ENCODE measurements at regions not wholly inside any gene's neighbourhood (a gene's known extent, or its start where the extent isn't known, plus 50 kb on each side); places are given as distances from the start of the nearest gene placed in this dataset.

DNA sequence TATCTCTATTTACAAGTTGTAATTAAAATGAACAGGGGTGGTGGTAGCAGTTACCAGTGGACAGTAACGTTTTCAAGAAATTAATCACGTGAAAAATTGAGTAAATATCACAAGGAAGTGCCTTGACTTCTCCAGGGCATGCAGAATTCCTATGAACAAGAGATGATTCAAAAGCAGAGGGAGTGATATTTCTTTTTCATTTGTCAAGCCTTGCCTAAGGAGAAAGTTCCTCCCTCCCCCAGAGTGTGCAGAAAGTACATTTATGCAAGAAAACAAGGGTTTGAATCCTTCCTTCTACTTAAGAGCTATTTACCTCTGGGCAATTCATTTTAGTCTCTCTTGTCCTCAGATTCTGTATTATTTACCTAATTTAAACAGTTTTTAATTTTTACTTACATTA, 53.3 kb upstream of the ZNF385D start:
- H3K4me3 ChIP-seq, result no peak overlapping the region
- H3K79me2 ChIP-seq (ENCODE audit: control insufficient read depth, insufficient read depth, low read length), result no peaks in the 10 kb centered on the region
- TF ChIP-seq ZNF124 (CRISPR knock-in tag; IDR thresholded peaks at IDR 0.05) (no peak), COPS2 (conservative IDR thresholded peaks at IDR 0.05) (no peak), KLF16 (IDR thresholded peaks at IDR 0.05) (no peak)
- in situ Hi-C loops (cut with MboI) (no loop called here), intact Hi-C loops (cut with micrococcal nuclease) (no loop called here)
- no peak overlapping the region for H2AFZ ChIP-seq (ENCODE audit: low read depth, low read length)
- H3K27me3 ChIP-seq (ENCODE audit: control insufficient read depth in 2 of 2, insufficient read depth in 2 of 2, low read length in 2 of 2), result no peaks in the 10 kb centered on the region
- POLR2A ChIA-PET, result no interaction called here
- H3K9me1 ChIP-seq (ENCODE audit: control insufficient read depth, insufficient read depth, low read length), result no peaks in the 10 kb centered on the region
- no peak for DNase-seq (ENCODE audit: extremely low read depth in 1 of 4, low spot score in 3 of 4)
- no peak overlapping the region for H3K4me2 ChIP-seq (ENCODE audit: insufficient read depth, low read length)
- H3K9ac ChIP-seq (ENCODE audit: insufficient read depth in 1 of 2, low read depth in 2 of 2, low read length in 2 of 2), result no peak overlapping the region
- H4K20me1 ChIP-seq (replicated peaks; ENCODE audit: control insufficient read depth, insufficient read depth, low read length), result no peaks in the 10 kb centered on the region
- no peaks in the 10 kb centered on the region for H3K4me1 ChIP-seq (replicated peaks in 1 of 2; ENCODE audit: control insufficient read depth in 2 of 2, insufficient read depth in 2 of 2, low read length in 2 of 2)
- no peaks in the 10 kb centered on the region for H3K9me3 ChIP-seq (replicated peaks; ENCODE audit: control insufficient read depth, insufficient read depth, low read depth, low read length)
- WGBS (ENCODE audit: insufficient coverage, low coverage, missing lambda C conversion rate), result 0% methylated on average over 2 of the region's 2 CpGs
- H3K36me3 ChIP-seq (ENCODE audit: control insufficient read depth, insufficient read depth, low read length), result no peaks in the 10 kb centered on the region
- FAIRE-seq, result no peak
- CTCF ChIA-PET (ENCODE audit: low intra/inter-chr PET ratio), result no interaction called here
- no peak overlapping the region for H3K27ac ChIP-seq (ENCODE audit: extremely low read depth, low read depth, low read length)
- no TSS peak for BruUV-seq (replicated peaks)
- ATAC-seq, result no peak

DNA sequence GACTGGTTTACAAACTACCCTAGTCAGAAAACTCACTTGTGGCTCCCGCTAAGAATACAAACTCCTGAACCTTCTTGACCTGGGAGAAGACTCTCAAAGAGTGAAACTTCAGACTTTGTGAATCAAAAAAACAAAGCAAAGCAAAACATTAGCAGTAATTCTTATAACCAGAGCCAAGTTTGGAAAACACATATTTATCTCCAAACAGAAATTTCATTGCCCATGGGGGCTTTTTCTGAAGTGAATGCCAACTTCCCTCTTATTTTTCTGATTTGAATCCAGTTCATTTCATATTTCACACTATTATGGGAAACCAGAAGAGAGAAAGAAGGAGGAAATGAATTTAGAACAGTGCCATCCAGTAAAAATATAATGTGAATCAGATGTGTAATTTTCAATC, 55.7 kb upstream of the ZNF385D start:
- CTCF ChIA-PET (ENCODE audit: low intra/inter-chr PET ratio), result no interaction called here
- no TSS peak for BruUV-seq (replicated peaks)
- DNase-seq (ENCODE audit: extremely low read depth in 1 of 4, low spot score in 3 of 4) (no peak), FAIRE-seq (no peak), ATAC-seq (no peak)
- H3K9ac ChIP-seq (ENCODE audit: insufficient read depth in 1 of 2, low read depth in 2 of 2, low read length in 2 of 2), result no peak overlapping the region
- H3K4me1 ChIP-seq (replicated peaks in 1 of 2; ENCODE audit: control insufficient read depth in 2 of 2, insufficient read depth in 2 of 2, low read length in 2 of 2), result no peaks in the 10 kb centered on the region
- H3K27ac ChIP-seq (ENCODE audit: extremely low read depth, low read depth, low read length), result no peak overlapping the region
- H3K4me2 ChIP-seq (ENCODE audit: insufficient read depth, low read length), result no peak overlapping the region
- H3K9me1 ChIP-seq (ENCODE audit: control insufficient read depth, insufficient read depth, low read length), result no peaks in the 10 kb centered on the region
- TF ChIP-seq BACH1 (tag; IDR thresholded peaks at IDR 0.05) (no peak), MCM5 (IDR thresholded peaks at IDR 0.05; ENCODE audit: low read depth) (no peak), HDAC3 (IDR thresholded peaks at IDR 0.05; ENCODE audit: borderline replicate concordance, partially characterized antibody) (no peak), ZNF766 (CRISPR knock-in tag; conservative IDR thresholded peaks at IDR 0.05) (no peak), ETV5 (CRISPR knock-in tag; IDR thresholded peaks at IDR 0.05; ENCODE audit: low read depth) (no peak), ASH1L (IDR thresholded peaks at IDR 0.05; ENCODE audit: borderline replicate concordance, low read depth, partially characterized antibody) (no peak), SREBF1 (IDR thresholded peaks at IDR 0.05; ENCODE audit: borderline replicate concordance, low read depth, low read length) (no peak), KDM5B (IDR thresholded peaks at IDR 0.05; ENCODE audit: insufficient replicate concordance, low read depth, low read length) (no peak)
- TF ChIP-seq, protein P1, sequence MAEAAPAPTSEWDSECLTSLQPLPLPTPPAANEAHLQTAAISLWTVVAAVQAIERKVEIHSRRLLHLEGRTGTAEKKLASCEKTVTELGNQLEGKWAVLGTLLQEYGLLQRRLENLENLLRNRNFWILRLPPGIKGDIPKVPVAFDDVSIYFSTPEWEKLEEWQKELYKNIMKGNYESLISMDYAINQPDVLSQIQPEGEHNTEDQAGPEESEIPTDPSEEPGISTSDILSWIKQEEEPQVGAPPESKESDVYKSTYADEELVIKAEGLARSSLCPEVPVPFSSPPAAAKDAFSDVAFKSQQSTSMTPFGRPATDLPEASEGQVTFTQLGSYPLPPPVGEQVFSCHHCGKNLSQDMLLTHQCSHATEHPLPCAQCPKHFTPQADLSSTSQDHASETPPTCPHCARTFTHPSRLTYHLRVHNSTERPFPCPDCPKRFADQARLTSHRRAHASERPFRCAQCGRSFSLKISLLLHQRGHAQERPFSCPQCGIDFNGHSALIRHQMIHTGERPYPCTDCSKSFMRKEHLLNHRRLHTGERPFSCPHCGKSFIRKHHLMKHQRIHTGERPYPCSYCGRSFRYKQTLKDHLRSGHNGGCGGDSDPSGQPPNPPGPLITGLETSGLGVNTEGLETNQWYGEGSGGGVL (CRISPR knock-in tag; IDR thresholded peaks at IDR 0.05), result no peak
- no peaks in the 10 kb centered on the region for H3K9me3 ChIP-seq (replicated peaks; ENCODE audit: control insufficient read depth, insufficient read depth, low read depth, low read length)
- 0% methylated on average over 1 of the region's 1 CpG for WGBS (ENCODE audit: insufficient coverage, low coverage, missing lambda C conversion rate)
- in situ Hi-C loops (cut with MboI) (no loop called here), intact Hi-C loops (cut with micrococcal nuclease) (no loop called here)
- no peaks in the 10 kb centered on the region for H3K36me3 ChIP-seq (ENCODE audit: control insufficient read depth, insufficient read depth, low read length)
- H3K4me3 ChIP-seq, result no peak overlapping the region
- POLR2A ChIA-PET, result no interaction called here
- H2AFZ ChIP-seq (ENCODE audit: low read depth, low read length), result no peak overlapping the region
- H3K79me2 ChIP-seq (ENCODE audit: control insufficient read depth, insufficient read depth, low read length), result no peaks in the 10 kb centered on the region
- H3K27me3 ChIP-seq (ENCODE audit: control insufficient read depth in 2 of 2, insufficient read depth in 2 of 2, low read length in 2 of 2), result no peaks in the 10 kb centered on the region
- no peaks in the 10 kb centered on the region for H4K20me1 ChIP-seq (replicated peaks; ENCODE audit: control insufficient read depth, insufficient read depth, low read length)
